K562 (cell line): ENCODE measurements at regions not wholly inside any gene's neighbourhood (a gene's known extent, or its start where the extent isn't known, plus 50 kb on each side); places are given as distances from the start of the nearest gene placed in this dataset.

ENCODE experiments used
- ATAC-seq: fragments of 200-7000 bp; cut with Tn5 transposase; 3 replicates; pipeline ENCODE4 v1.9.1; 2020; ENCODE audit warnings: moderate library complexity
- BruUV-seq: library from RNA; stranded (reverse); fragments of 400-500 nt; replicated peaks from 2 replicates; lab custom pipeline; 2021; lab: Mats Ljungman, UMichigan
- CTCF ChIA-PET: fragments of 300-600 bp; formaldehyde crosslinking; extraction: SDS; loops from one replicate; lab custom pipeline; 2021; ENCODE audit warnings: low intra/inter-chr PET ratio; lab: Yijun Ruan, JAX
- POLR2A ChIA-PET: fragments of 300-600, 350-650 bp; sonication (Branson Sonifier 250); formaldehyde crosslinking; extraction: SDS; loops from one replicate; lab custom pipeline; 2021; ENCODE audit warnings: antibody characterized with exemption, inconsistent platforms; lab: Yijun Ruan, JAX
- DNase-seq, 4 experiments: peaks; one replicate each; pipeline versions ENCODE4 v3.0.0 to v3.0.0-alpha.2; 2011 to 2018; ENCODE audit warnings: low spot score in 3 of 4, mixed read lengths in 3 of 4; ENCODE audit errors: extremely low read depth in 1 of 4
- FAIRE-seq: peaks from 2 replicates; lab custom pipeline; 2011; peaks lifted over from hg19 to GRCh38; lab: Jason Lieb, UNC
- H2AFZ ChIP-seq: 2 replicates; pipeline ENCODE4 v1.6.0; 2011; ENCODE audit warnings: low read depth, low read length, control low read depth, inconsistent platforms
- H3K27ac ChIP-seq: fragments of 200-600 bp; 3 replicates; pipeline ENCODE4 v1.8.0; 2011; ENCODE audit warnings: low read depth, mild to moderate bottlenecking, control low read depth, inconsistent platforms, low read length, moderate library complexity, mixed read lengths; ENCODE audit errors: extremely low read depth
- H3K27me3 ChIP-seq, 2 experiments: fragments of 300-600 bp in 1 of 2; 2 replicates in 1 of 2; 3 replicates in 1 of 2; pipeline versions ENCODE4 v1.6.0 to v1.8.0; 2011; ENCODE audit warnings: inconsistent platforms in 2 of 2, low read length in 2 of 2, mild to moderate bottlenecking in 1 of 2, mixed read lengths in 1 of 2, moderate library complexity in 1 of 2; ENCODE audit not compliant: control insufficient read depth in 2 of 2, insufficient read depth in 2 of 2
- H3K36me3 ChIP-seq: fragments of 300-600 bp; 3 replicates; pipeline ENCODE4 v1.8.0; 2011; ENCODE audit warnings: mild to moderate bottlenecking, low read length, inconsistent platforms; ENCODE audit not compliant: control insufficient read depth, insufficient read depth
- H3K4me1 ChIP-seq, 2 experiments: fragments of 200-600 bp in 1 of 2; replicated peaks in 1 of 2; 2 replicates in 1 of 2; 3 replicates in 1 of 2; pipeline versions ENCODE4 v1.5.1 to v1.8.0; 2011; ENCODE audit warnings: inconsistent platforms in 2 of 2, low read length in 2 of 2, mild to moderate bottlenecking in 1 of 2, mixed read lengths in 1 of 2, moderate library complexity in 1 of 2; ENCODE audit not compliant: control insufficient read depth in 2 of 2, insufficient read depth in 2 of 2
- H3K4me2 ChIP-seq: 2 replicates; pipeline ENCODE4 v1.6.1; 2011; ENCODE audit warnings: low read length, control low read depth, inconsistent platforms, mixed read lengths; ENCODE audit not compliant: insufficient read depth
- H3K4me3 ChIP-seq: fragments of 200-600 bp; sonication (generic), shearing (Covaris generic); 2 replicates; pipeline ENCODE4 v1.5.1; 2016; ENCODE audit warnings: control low read depth, inconsistent platforms
- H3K79me2 ChIP-seq: fragments of 200-600 bp; 3 replicates; pipeline ENCODE4 v1.8.0; 2011; ENCODE audit warnings: low read length, inconsistent platforms; ENCODE audit not compliant: control insufficient read depth, insufficient read depth
- H3K9ac ChIP-seq, 2 experiments: 2 replicates each; pipeline versions ENCODE4 v1.6.0 to v1.6.1; 2011; ENCODE audit warnings: low read depth in 2 of 2, low read length in 2 of 2, control low read depth in 1 of 2, inconsistent platforms in 1 of 2, mild to moderate bottlenecking in 1 of 2, mixed read lengths in 1 of 2; ENCODE audit not compliant: insufficient read depth in 1 of 2
- H3K9me1 ChIP-seq: one replicate; pipeline ENCODE4 v1.6.0; 2011; ENCODE audit warnings: inconsistent platforms, mild to moderate bottlenecking, low read length, moderate library complexity; ENCODE audit not compliant: control insufficient read depth, insufficient read depth
- H3K9me3 ChIP-seq: replicated peaks from 2 replicates; pipeline ENCODE4 v1.5.1; 2011; ENCODE audit warnings: low read depth, low read length, inconsistent platforms; ENCODE audit not compliant: control insufficient read depth, insufficient read depth
- H4K20me1 ChIP-seq: replicated peaks from 2 replicates; pipeline ENCODE4 v1.6.1; 2011; ENCODE audit warnings: low read length, inconsistent platforms, mixed read lengths; ENCODE audit not compliant: control insufficient read depth, insufficient read depth
- EGR1 ChIP-seq: fragments of 450-650 bp; conservative IDR thresholded peaks from 2 replicates; pipeline ENCODE4 v1.6.1; 2017; ENCODE audit warnings: mild to moderate bottlenecking
- NFYB ChIP-seq: IDR thresholded peaks from 2 replicates; pipeline ENCODE4 v1.6.1; 2011; ENCODE audit warnings: mild to moderate bottlenecking, moderate library complexity; ENCODE audit not compliant: insufficient read length; ENCODE audit errors: extremely low read depth
- PML ChIP-seq: IDR thresholded peaks from 2 replicates; pipeline ENCODE4 v1.6.1; 2012; ENCODE audit warnings: low read length, inconsistent platforms
- SLC30A9 ChIP-seq: fragments of 250-450 bp; sonication (Bioruptor Pico); IDR thresholded peaks from 2 replicates; pipeline ENCODE4 v1.8.0; 2022; ENCODE audit warnings: mild to moderate bottlenecking, moderate library complexity
- SMARCA5 ChIP-seq: fragments of 450-650 bp; IDR thresholded peaks from 2 replicates; pipeline ENCODE4 v1.6.1; 2016
- TRIM24 ChIP-seq, 2 experiments: fragments of 450-650 bp; IDR thresholded peaks; 2 replicates each; pipeline ENCODE4 v1.6.1; 2016
- U2AF2 ChIP-seq: fragments of 200-400 bp; formaldehyde crosslinking; optimal IDR thresholded peaks from 2 replicates; pipeline ENCODE3; 2017; ENCODE audit warnings: low read depth, mild to moderate bottlenecking, low read length
- ZFP36 ChIP-seq: fragments of 150-350 bp; IDR thresholded peaks from 2 replicates; pipeline ENCODE4 v1.6.1; 2018; ENCODE audit warnings: low read length, low read depth; ENCODE audit not compliant: partially characterized antibody
- ZNF133 ChIP-seq: fragments of 250-450 bp; sonication (Bioruptor Pico); IDR thresholded peaks from 2 replicates; pipeline ENCODE4 v1.4.0; 2020; ENCODE audit warnings: mild to moderate bottlenecking
- ZNF143 ChIP-seq: sonication (generic); formaldehyde crosslinking; IDR thresholded peaks from 2 replicates; pipeline ENCODE4 v1.9.0; 2022; ENCODE audit warnings: mild to moderate bottlenecking, missing genetic modification reagents
- ZNF165 ChIP-seq: fragments of 250-450 bp; sonication (Bioruptor Pico); IDR thresholded peaks from 2 replicates; pipeline ENCODE4 v1.4.0; 2020; ENCODE audit warnings: borderline replicate concordance
- ZNF23 ChIP-seq: fragments of 250-450 bp; sonication (Bioruptor Pico); IDR thresholded peaks from 2 replicates; pipeline ENCODE4 v1.4.0; 2020; ENCODE audit warnings: mild to moderate bottlenecking
- in situ Hi-C: fragments of 300-500 bp; cut with MboI; formaldehyde crosslinking; loops from 4 replicates; pipeline ENCODE4 v1.15.0; 2018; ENCODE audit warnings: inconsistent platforms, mixed read lengths
- intact Hi-C: fragments of 100-400 bp; cut with micrococcal nuclease; formaldehyde crosslinking; loops from 2 replicates; pipeline ENCODE4 v1.14.2; 2022
- TF ChIP-seq, protein P1 (sequence below): sonication (generic); formaldehyde crosslinking; IDR thresholded peaks from 2 replicates; pipeline ENCODE4 v1.4.0; 2020; ENCODE audit warnings: mild to moderate bottlenecking, missing genetic modification reagents

DNA sequence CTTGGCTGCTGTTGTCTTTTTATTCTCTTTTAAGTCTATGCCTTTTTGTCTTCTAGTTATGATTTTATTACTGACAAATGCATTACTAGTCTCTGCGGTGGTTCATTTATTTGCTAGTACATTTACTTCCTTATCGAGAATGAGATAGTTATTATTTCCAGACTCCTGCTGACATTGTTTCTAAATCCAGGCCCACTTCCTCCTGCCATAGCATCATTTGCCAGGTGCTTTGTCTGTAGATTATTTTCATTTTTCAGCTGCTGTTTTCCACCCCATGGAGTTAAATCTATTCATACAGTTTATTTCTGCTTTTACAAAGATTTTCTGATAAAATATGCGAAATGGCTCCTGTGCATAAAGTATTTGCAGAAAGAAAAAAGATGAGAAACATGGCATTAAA is 459.7 kb downstream of the MMUT start (continued):
- TF ChIP-seq ZNF165 (CRISPR knock-in tag) (no peak), ZNF23 (CRISPR knock-in tag) (no peak), TRIM24 (IDR thresholded peaks at IDR 0.05) (no peak), EGR1 (no peak), ZNF143 (CRISPR knock-in tag) (no peak)
- TF ChIP-seq, protein P1, sequence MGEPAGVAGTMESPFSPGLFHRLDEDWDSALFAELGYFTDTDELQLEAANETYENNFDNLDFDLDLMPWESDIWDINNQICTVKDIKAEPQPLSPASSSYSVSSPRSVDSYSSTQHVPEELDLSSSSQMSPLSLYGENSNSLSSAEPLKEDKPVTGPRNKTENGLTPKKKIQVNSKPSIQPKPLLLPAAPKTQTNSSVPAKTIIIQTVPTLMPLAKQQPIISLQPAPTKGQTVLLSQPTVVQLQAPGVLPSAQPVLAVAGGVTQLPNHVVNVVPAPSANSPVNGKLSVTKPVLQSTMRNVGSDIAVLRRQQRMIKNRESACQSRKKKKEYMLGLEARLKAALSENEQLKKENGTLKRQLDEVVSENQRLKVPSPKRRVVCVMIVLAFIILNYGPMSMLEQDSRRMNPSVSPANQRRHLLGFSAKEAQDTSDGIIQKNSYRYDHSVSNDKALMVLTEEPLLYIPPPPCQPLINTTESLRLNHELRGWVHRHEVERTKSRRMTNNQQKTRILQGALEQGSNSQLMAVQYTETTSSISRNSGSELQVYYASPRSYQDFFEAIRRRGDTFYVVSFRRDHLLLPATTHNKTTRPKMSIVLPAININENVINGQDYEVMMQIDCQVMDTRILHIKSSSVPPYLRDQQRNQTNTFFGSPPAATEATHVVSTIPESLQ (CRISPR knock-in tag) = no peak

DNA sequence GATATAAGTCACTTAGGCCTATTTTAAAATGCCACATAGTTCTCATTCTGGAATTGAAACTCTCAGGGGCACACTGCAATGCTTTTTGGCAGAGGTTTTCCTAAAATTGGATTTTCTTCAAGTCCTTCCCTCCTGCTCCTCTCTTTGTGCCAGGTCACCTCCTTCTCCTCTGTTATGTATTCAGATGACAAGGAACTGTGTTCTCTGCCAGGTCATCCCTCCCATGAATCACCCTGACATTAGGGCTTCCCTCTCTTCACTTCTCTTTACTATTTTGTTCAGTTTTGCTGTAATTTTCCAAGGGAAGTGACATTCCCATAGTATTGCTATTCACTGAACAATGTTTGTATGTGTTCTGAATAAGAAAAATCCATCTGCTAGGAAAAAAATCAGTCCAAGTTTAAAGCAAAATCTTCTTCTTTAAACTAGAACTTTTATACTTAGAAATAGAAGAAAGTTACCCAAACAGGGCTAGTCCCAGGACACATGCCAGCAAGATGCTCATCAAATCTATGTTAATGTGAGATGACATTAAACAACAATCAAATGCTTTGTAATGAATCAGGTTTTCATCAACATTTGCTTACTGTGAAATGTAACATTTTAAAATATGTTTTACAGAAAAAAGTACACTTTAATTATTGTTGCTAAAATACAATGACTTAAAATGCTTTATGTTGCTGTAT is 461.1 kb downstream of the MMUT start:
- ATAC-seq (no peak), DNase-seq (no peak), FAIRE-seq (no peak)
- Histone ChIP-seq H3K4me2 (no peak overlapping the region), H3K9me1 (no peaks in the 10 kb centered on the region), H2AFZ (no peak overlapping the region), H3K27me3 (no peaks in the 10 kb centered on the region), H3K9me3 (no peaks in the 10 kb centered on the region), H3K9ac (no peak overlapping the region), H3K27ac (no peak overlapping the region), H3K79me2 (no peaks in the 10 kb centered on the region), H3K36me3 (no peaks in the 10 kb centered on the region), H3K4me1 (no peaks in the 10 kb centered on the region), H3K4me3 (no peak overlapping the region), H4K20me1 (no peaks in the 10 kb centered on the region)
- no peak for TF ChIP-seq PML
- TF ChIP-seq ZFP36 = no peak
- no peak for TF ChIP-seq SLC30A9 (CRISPR knock-in tag)
- no peak for TF ChIP-seq NFYB
- TF ChIP-seq ZNF133 (CRISPR knock-in tag) = no peak
- no peak for TF ChIP-seq SMARCA5
- TF ChIP-seq U2AF2 = no peak
- ChIA-PET POLR2A (no interaction called here), CTCF (no interaction called here)
- intact Hi-C loops = no loop called here
- in situ Hi-C loops = no loop called here
- no TSS peak for BruUV-seq
